Hematopoietic multipotent progenitor cell treated with erythropoietin and hydrocortisone succinate and interleukin-3 and kit ligand, for 17 days (in vitro differentiated cells): ENCODE measurements at regions not wholly inside any gene's neighbourhood (a gene's known extent, or its start where the extent isn't known, plus 50 kb on each side); places are given as distances from the start of the nearest gene placed in this dataset.

ENCODE experiments used
- DNase-seq: peaks from one replicate; pipeline ENCODE4 v3.0.0-alpha.2; 2015; ENCODE audit warnings: low spot score

GRCh38 chr10:107611115-107611514 lies 446.6 kb upstream of the SORCS1 start:
- no peak for DNase-seq

GRCh38 chr10:107589081-107589480 lies 424.6 kb upstream of the SORCS1 start:
- DNase-seq, result no peak

DNA sequence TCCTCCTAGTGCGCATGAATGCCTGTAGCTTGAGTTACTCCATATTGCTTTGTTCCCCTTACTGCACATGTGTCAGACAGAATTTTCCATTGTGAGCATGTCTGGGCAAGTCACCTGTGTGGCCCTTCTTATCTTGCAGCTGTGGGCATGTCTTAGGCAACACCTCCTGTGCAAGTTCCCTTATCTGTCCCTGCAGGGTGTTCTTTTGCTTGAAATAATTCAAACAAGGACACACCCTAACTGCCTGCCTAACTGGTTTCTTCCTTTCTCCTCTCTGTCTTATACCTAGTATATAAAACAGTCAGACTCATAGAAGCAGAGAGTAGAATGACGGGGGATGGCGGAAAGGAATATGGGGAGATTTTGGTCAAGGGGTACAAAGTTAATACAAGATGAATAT lies 421.1 kb upstream of the SORCS1 start:
- no peak for DNase-seq

- DNase-seq, result no peak
These were observed 419.5 kb upstream of the SORCS1 start for GRCh38 chr10:107583974-107584373.

DNA sequence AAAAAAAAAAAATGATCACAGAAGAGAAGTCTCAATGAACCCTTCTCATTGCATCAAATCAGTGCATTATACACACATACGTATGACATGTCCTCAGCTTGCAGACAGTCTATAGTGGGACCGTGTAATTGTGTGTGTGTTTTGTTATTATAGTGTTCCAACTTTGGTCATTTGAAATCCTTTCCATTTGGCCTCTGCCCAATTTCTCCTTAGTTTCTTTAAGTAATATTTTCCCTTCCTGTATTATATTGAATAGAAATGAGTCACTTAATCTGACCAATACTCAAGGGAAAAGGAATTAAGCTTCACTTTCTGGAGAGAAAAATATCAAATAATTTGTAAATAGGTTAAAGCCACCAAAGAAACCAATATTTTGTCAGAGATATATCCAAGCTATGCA lies 415.5 kb upstream of the SORCS1 start:
- DNase-seq, result no peak

DNA sequence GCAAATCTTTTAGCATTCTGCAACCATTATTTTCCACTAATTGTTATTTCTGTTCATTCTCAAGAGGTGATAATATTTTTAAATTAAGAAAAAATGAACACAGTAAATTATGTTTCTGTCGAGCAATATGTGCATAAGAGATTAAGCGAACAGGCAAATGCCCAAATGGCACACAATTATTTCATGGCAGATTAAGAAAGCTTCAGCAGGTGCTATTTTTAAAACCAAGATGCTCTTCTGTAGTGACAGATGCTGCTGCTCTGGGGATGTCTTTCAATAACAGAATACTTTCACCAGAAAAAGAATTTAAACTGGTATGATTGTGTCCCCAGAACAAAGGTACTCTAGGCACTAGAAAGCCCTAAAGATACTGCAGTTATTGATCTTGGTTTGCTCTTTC lies 412.7 kb upstream of the SORCS1 start:
- DNase-seq, result no peak

DNA sequence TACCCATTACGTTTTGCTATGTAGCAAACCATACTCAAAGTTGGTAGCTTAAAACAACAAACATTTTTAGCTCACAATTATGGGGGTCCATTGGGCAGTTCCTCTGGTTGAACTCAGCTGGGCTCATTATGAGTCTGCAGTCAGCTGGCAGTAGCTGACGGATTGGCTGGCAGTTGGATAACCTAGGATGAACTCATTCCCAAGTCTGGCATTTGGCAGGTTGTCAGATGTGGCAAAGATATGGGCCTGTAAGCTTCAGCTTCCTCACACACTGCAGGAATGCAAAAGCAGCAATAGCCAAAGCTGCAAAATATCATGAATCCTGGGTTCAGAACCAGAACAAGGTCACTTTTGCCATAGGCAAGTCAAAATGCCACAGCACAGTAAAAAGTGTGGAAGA lies 412.2 kb upstream of the SORCS1 start:
- DNase-seq, result no peak

DNA sequence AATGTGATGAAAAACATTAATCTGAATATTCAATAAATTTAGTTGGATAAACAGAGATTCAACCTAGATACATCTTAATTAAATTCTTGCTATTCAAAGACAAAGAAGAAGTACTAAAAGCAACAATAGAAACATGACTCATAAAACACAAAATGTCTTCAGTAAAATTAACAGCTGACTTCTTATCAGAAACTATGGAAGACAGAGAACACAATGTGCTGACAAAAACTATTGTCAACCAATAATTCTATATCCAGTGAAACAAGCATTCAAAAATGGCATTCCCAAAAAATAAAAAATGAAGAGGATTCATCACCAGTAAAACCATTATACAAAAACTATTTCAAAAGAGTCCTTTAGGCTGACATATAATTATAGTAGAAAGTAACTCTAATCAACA lies 400.5 kb upstream of the SORCS1 start:
- no peak for DNase-seq

DNA sequence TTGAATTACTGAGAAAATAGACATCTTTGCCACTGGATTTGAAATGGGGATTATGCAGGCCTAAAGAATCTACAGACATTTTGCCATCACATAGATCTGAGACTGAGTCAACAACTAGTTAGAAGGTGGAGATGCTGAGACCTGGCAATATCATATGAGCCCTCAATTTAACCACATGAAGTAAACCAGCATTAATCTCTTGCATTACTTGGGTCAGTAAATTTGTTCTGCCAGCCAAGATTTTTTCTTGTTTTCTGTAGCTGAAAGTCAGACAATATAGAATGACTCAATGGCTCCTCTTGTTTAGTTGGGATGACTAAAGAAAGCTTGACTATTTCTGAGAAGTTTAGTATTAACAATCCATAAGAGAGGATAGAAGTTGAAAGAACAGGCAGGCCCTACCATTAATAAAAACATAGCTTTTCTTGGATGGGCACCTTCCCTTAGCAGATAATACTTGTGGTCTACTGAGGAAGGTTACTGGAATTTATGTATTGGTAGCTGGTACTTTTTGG lies 396.7 kb upstream of the SORCS1 start:
- no peak for DNase-seq

GRCh38 chr10:107557916-107558315 lies 393.4 kb upstream of the SORCS1 start:
- no peak for DNase-seq

- no peak for DNase-seq
These were observed 389.8 kb upstream of the SORCS1 start for GRCh38 chr10:107554333-107554732.

DNA sequence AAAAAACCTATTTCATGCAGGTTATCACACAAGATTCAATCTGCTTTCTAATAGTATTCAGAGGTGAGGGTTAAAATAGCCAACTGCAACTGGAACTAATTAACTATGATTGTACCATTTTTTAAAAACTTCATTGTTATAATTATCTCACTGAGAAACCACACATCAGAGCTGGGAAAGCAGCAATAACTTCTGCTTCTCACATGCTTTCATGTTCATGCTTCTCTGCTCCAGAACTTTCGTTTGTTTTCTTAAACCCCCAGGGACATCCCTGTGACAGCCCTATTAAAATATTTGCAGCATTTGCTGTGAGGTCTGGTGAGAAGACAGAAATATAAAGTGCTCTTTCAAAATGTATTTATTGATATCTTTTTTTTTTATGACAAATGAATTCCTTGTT lies 389.0 kb upstream of the SORCS1 start:
- DNase-seq, result no peak

GRCh38 chr10:107552963-107553362 lies 388.5 kb upstream of the SORCS1 start:
- DNase-seq, result no peak

GRCh38 chr10:107548301-107548700 lies 383.8 kb upstream of the SORCS1 start:
- no peak for DNase-seq

- no peak for DNase-seq
These were observed 382.5 kb upstream of the SORCS1 start for GRCh38 chr10:107546986-107547385.

- no peak for DNase-seq
These were observed 381.8 kb upstream of the SORCS1 start for GRCh38 chr10:107546284-107546683.

- no peak for DNase-seq
These were observed 381.2 kb upstream of the SORCS1 start for GRCh38 chr10:107545717-107546116.

- no peak for DNase-seq
These were observed 380.4 kb upstream of the SORCS1 start for GRCh38 chr10:107544706-107545520.

DNA sequence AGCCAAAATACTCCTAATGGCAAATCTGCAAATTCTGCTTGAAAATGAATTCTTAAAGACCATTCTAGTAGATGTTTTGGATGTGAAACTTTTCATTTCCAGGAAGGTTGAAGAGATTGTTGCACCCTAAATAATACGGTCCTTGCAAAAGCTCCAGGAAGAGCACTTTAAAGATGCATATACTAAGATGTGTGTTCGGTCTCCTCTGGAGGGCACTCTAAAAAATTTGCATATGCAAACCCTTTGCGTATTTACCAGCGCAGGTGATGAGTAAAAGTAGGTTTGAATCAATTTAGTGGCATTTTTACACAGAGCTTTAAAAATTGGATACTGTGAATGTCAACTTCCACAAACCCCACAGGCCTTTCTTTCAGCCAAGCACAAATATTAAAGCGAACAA lies 378.1 kb upstream of the SORCS1 start:
- DNase-seq, result no peak

GRCh38 chr10:107542016-107542415 lies 377.5 kb upstream of the SORCS1 start:
- DNase-seq, result no peak

DNA sequence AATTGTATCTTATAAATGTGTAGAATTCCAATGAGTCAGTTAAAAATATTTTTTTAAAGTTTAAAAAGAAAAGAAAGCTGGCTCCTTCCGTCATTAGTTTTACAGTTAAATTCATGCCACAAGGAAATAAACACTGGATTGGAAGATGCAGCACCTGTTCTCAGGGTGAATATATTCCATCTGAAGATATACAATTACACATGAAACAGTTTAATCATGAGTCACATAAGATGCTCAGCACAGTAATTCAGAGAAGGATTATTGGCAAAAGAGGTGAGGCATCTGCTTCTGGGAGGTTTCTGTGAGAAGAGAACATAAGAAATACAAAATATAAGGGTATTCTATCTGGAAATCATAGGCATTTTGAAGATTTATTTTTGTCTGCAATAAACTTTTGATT lies 376.5 kb upstream of the SORCS1 start:
- DNase-seq, result no peak

DNA sequence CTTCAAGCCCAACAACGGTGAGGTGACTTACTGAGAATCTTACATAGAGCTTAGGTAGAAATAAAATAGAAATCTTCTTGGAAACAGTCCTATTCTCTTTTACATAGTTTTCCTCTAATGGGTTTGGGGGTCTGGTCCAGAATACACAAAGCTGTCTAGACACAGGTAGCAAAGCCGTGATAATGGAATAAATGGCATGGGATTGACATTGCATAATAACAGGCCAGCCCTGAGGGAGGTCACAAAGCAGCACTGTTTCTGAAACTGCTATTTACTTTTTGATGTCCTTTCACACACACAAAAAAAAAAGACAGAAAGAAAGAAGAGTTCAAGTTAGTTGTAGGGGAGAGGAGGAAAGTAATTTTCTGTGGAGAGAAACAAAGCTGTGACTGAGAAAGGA lies 364.8 kb upstream of the SORCS1 start:
- no peak for DNase-seq

DNA sequence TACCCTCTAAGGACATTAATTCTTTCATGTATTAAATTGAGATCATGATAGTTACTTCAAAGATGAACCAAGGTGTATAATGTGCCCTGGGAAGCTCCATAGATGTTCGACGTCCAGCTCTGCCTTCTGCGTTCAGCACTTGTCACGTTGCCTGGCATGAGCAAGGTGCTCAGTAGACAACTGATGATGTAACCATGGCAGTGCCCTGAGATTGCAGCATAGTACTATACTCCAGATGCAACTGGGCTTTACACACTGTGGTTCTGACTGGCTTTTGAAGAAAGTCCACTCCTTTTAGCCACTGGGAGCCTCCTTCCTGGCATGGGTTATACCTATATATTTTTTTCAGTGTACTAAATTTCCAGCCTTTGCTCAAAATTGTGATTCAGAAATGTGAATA lies 355.8 kb upstream of the SORCS1 start:
- no peak for DNase-seq

DNA sequence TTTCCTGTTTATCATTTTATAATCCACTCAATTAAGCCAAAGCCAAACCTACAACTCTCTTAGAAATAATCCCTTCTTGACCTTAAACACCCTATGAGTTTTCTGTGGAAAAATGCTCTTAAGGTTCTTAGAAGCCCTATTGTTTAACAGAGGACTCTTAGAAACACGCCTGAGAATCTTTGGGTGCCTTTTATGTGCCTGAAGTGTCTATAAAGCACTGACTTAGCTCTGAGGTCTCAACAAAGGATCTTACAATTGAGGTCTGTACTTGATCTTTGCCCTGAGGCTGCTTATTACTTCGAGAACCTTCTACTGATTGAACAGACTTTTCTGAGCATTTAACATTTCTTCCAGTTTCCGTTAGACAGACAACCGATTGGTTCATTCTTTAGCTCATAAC lies 353.3 kb upstream of the SORCS1 start:
- DNase-seq, result no peak
